ENCODE measurements at regions not wholly inside any gene's neighbourhood (a gene's known extent, or its start where the extent isn't known, plus 50 kb on each side); places are given as distances from the start of the nearest gene placed in this dataset.

DNA sequence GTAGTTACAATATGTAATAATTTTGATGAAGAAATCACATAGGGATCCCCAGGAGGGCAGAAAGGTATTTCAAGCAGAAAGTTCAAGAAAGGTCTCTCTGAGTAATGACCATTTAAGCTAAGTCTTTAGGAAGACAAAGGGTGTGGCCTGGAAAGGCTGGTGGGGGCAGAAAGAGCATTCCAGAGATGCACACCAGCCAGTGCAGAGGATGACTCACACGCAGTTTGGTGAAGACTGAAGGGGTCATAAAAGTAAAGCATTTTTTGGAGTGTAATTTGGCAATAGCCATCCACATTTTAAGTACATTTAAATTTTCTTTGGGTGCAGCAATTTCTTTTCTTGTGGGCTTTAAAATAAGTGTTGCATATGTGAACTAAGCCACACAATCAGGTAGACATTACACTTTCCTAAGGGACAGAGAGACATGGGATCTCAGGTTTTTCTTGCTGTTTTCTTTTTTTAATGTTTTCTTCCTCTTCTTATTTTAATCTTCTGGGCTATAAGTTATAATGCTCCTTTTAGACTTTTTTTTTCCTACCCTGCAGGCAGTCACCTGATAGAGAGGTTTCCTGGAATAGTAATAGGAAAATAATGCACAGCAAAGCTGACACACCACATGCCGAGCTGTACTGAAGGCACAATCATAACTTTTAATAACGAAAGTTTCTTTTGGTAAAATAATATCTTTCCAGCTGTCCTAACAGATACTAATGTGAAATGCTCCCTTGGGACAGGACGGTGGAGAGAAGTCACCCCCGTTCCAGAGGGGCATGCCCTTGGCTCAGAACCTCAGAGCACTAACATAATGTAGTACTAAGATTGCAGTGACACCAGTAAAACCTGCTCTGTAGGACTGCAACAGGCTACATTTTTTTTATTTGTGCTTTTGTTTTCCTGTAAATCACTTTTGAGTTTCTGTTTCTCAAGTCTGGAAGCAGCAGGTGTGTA lies 49.6 kb upstream of the PTPRK start:
- DNase-seq (ENCODE audit: low read depth): peak; percentile 60
- TF ChIP-seq, protein P1, sequence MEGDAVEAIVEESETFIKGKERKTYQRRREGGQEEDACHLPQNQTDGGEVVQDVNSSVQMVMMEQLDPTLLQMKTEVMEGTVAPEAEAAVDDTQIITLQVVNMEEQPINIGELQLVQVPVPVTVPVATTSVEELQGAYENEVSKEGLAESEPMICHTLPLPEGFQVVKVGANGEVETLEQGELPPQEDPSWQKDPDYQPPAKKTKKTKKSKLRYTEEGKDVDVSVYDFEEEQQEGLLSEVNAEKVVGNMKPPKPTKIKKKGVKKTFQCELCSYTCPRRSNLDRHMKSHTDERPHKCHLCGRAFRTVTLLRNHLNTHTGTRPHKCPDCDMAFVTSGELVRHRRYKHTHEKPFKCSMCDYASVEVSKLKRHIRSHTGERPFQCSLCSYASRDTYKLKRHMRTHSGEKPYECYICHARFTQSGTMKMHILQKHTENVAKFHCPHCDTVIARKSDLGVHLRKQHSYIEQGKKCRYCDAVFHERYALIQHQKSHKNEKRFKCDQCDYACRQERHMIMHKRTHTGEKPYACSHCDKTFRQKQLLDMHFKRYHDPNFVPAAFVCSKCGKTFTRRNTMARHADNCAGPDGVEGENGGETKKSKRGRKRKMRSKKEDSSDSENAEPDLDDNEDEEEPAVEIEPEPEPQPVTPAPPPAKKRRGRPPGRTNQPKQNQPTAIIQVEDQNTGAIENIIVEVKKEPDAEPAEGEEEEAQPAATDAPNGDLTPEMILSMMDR (IDR thresholded peaks at IDR 0.05; ENCODE audit: low read depth, low read length, missing control alignments): no peak
- in situ Hi-C loops (cut with HindIII; ENCODE audit: low sequenced_read_pairs): no loop called here
- H3K4me3 ChIP-seq (ENCODE audit: low read depth, low read length): no peak overlapping the region

Data from astrocyte of the cerebellum (primary cell).